ENCODE measurements at regions not wholly inside any gene's neighbourhood (a gene's known extent, or its start where the extent isn't known, plus 50 kb on each side); places are given as distances from the start of the nearest gene placed in this dataset.

DNA sequence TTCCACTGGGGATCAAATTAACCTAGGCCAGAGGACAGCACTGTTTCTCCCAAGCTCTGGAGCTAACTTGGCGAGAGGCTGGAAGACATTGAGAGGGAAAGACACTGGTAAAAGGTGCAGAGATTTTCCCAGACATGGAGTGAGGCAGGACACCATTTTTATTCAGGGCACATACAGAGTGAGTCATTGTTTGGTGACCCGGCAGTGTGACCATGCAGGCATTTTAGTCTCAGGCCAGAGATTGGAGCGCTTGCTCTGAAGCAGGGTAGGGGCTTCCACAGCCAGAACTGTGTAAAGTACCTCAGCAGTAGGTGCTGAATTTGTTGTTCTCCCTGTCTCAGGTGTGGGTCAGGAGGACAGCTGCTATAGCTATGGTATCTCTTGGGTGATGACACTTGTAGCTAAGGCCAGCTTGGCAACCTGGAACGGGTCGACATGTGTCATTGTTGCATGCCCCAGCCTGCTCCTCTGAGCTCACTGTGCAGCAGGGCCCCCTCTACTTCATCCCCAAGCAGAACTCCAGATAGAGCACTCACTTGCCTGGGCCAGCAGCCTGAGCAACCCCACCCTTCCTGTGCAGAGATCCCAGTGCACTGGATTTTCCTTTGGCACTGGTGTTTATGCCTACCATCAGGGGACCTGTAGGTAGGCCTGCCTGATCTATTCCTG, 79.8 kb upstream of the ATP8A1 start:
- DNase-seq, result no peak

DNA sequence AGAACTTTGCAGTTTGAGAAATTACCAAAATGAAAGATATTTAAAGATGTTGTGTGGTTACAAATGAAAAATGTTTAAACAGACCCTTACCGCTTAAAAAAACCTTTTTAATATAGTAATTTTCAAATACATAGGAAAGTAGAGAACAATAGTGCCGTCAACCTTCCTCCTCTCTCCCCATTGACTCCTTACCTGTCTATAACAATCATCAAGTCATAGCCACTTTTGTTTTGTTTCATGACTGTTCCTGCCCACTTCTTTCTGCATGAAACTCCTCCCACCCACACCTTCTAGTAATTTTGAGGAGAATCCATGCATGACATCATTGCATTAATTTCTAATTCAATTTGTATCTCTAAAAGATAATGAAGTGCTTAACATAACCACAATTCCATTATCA, 76.5 kb upstream of the ATP8A1 start:
- DNase-seq, result no peak

DNA sequence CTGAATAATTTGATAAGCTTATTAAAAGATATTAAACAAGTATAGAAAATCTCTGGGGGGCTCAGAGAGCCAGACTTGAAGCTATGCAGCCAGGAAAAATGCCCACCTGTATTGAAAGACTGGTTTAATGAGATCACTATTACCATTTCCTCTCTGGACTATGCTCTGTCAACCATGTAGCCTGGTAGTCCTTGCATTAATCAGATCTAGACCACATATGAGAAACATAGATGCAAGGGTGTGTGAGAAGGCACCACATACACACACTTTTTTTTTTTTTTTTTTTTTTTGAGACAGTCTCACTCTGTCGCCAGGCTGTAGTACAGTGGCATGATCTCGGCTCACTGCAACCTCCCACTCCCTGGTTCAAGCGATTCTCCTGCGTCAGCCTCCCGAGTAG, 75.9 kb upstream of the ATP8A1 start:
- no peak for DNase-seq

DNA sequence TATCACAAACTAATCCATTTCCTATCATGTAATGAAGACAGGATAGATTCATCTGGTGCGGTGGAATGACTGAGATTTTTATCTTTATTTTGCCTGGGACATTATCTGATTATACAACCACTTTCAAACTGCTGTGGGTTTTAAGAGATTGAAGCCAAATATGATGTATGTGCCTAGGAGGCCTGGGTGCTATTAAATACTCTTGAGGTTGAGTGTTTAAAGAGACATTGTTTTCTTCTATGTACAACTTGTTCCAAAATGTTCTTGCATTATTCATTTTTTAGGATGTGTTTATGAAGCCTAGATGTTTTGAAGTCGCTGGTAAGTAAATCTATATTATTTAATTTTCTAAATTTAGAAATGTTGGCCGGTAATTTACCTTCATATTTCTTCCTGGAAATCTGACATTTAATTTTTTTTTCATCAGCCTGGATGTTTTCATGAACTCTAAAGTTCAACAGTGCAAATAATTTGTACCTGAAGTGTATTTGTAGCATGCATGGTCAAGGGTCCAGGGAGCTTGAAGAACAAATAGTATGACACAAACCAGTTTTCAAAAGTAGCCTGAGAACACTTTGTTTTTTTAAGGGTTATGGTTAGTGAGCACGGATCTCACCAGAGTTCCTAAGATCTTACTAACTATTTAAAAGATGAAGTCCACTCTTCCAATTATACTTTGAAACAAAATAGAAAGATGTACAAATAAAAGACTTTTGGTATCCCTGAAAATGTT, 72.8 kb upstream of the ATP8A1 start:
- no peak for DNase-seq

DNA sequence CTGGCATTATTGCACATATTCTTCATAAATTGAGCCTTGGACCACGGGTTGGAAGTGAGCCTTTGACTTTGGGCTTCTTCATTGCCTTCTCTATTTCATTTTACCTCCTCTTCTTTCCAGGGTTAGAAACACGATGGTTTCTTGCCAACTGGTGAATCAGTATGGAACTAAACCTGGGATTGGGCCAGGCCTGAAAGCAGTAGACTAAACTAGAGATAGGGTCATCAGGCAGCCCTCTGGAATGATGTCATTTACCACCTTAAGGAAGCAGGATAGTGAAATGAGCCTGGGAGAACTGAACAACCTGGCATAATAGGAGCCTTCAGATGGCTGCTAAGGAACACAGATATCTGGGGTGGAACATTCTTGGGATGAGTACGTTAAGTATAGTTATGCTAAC, 67.5 kb upstream of the ATP8A1 start:
- no peak for DNase-seq

DNA sequence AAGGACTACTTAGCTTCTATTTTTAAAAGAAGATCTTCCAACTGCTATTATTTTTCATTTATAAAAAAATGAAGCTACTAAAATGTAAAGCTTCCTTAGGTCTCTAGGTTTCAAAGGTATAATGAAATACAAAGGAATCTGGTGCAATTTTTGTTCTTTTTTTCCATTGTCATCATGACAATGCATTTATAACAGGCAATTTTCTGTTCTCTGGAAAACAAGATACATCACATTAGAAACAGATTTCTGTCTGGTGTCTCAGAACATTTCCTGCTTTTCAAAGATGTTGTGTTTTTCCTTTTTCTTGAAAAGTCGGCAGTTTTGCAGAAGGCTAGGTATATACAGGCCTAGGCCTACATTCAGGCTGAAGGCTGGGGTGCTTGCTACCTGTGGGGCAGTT, 63.6 kb upstream of the ATP8A1 start:
- DNase-seq, result no peak

DNA sequence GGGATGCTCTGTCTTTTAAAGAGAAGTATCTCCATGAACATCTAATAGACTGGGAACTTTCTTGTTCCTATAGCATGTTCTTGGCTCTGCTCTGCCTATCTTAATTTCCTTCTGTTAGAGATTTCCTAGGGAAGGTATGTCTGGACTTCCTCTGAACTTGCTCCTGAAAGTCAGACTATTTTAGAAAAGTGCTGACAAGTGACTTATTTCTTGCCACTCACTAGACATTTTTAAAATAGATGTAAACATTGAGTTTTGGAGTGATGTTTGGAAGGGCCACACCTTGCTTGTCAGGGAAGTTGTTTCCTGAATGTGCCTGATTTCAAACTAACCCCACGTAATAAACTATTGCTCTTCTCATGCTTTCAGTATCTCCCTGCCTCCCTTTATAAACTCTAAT, 62.4 kb upstream of the ATP8A1 start:
- no peak for DNase-seq

DNA sequence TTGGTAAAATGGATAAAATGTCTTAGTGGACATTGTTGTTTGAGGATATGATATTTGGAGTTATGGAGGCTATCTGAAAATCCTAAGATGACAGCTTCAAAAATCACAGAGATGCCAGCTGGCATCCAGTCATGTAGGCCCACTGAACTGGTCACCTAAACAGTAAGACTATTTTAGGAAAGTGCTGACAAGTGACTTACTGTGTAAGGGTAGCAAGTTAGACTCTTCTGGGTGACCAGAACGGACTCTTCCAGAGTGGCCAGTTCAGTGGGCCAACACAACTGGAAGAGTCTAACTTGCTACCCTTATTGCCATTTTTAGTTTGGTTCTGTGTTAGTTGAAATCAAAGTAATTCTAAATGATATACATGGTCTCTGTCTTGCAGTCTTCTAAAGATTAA, 61.4 kb upstream of the ATP8A1 start:
- no peak for DNase-seq

DNA sequence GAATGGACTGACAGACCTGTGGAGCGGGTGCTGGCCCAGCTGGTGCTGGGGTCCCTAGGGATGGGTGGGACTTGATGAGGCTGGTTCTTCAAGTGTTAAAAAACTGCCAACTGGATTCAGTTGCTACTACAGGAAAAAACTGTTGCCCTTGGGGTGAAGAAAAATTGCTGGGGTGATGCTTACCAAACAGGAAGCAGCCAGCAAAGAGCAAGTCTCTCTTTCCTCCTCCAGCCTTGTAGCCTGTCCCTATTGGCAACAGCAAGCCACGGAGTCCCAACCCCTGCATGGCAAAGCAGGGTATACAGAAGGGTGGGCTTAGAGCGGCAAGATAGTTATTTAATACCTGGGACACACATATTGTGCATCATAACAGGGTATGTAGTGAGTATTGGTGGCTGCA, 60.1 kb upstream of the ATP8A1 start:
- DNase-seq, result no peak

DNA sequence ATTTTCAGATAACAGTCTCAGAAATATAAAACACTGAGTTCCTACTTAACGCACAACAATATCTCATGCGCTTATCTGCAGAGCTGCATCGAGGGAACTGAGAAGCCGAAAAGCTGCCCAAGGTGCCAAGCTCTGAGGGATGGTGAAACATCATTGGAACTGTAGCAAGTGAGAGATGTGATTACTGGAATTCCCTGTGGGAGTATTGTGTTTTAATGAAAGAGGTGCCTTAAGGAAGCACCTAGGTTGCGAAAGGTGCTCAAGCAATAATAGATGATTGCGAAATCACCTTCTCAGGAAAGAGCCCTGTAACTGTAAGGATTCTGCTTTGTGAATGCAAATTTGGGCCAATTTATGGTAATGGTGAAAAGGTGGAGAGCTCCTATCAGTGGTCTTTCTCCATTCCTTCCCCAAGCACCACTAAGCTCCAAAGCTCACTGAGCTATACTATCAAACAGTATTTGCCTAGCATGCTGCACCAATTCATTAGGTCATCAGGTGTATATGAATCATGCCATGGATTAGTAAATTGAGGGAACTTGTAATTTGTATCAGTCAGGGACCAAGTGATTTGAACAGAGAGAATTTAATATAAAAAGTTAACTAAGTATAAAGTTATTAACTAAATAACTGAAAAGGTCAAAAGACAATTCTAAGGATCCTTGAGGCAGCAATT, 59.0 kb upstream of the ATP8A1 start:
- no peak for DNase-seq

DNA sequence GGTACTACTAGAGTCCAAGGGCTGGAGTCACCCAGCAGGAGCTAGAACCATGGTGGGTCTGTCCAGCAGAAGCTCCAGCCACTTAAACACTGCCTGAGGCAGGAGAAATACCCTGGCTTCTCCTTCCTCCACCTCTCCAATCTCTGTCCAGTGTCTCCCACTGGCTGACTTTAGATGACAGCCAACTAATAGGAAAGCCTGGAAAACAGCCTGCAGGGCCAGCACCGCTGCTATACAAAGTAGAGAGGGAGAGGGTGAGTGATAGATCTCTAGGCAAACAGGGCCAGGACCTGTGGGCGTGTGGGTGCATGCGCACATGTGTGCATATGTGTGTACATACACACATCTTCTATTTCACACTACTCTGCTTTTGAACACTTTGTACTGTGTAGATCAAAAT, 56.5 kb upstream of the ATP8A1 start:
- no peak for DNase-seq

DNA sequence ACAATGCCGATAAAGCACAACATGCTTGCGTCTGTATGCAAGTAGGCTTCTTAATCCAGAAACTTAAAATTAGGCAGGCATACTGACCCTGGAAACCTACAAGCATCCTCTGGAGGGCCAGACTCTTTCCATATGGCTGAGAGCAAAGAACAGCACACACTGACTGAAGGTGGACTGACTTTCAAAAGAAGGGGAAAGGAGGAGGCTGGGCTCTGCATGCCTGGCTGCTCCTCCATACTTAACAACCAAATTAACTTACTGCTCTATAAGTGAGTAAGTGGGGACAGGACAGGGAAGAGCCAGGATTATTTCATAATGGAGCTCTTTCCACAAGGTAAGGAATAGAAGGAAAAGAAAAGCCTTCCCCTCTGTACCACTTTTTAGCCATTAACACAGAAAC, 55.9 kb upstream of the ATP8A1 start:
- no peak for DNase-seq

DNA sequence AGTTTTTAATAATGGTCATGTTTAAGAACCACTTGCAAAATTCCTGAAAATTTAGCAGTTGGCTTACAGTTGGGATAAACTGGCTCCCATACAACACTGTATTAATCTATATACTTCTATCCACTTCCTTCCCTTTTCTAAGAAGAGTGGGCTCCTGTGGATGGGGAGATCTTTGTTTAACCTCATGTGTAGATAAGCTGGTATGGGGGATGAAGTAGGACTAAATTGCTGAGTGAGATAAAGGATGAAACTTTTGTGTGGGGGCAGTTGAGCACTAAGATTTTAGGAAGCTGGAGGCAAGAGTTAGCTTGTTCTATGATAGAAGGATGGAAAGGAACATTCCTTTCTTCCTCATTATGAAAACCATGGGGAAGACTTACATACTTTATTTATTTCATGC, 54.6 kb upstream of the ATP8A1 start:
- DNase-seq, result no peak

DNA sequence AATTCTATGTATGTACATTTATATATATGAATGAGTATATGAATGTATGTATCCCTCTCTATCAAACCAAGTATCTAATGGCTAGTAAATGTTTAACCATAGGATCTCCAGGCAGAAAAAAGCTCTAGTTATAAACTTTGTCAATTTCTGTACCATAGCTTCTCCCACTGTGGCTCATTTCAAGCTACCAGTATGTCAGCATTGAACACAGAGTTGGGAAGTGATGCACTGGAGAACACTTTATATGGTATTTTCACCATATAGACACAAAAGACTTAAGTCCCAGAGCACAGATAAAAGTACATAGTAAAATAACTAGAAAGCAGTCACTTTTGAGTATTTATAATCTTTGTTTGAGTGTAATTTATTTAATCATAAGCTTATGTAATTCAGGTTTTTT, 53.9 kb upstream of the ATP8A1 start:
- no peak for DNase-seq

DNA sequence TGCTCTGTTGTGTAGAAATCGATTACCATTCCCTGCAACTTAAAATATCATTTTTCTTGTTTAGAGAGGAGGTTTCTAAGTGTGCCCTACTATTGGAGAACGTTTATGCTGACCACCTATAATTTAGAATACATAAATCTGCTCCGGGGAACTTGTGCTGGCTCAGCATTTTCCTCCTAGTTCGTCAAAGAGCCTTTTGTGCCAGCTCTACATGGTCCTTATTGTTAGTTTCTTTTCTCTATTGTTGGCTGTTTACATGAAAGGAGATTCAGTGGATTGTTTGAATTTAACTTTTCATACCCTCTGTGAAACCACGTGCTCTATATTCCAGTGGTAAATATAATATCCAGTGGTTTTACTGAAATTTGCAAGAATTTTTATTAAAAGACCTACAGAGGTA, 53.4 kb upstream of the ATP8A1 start:
- no peak for DNase-seq

DNA sequence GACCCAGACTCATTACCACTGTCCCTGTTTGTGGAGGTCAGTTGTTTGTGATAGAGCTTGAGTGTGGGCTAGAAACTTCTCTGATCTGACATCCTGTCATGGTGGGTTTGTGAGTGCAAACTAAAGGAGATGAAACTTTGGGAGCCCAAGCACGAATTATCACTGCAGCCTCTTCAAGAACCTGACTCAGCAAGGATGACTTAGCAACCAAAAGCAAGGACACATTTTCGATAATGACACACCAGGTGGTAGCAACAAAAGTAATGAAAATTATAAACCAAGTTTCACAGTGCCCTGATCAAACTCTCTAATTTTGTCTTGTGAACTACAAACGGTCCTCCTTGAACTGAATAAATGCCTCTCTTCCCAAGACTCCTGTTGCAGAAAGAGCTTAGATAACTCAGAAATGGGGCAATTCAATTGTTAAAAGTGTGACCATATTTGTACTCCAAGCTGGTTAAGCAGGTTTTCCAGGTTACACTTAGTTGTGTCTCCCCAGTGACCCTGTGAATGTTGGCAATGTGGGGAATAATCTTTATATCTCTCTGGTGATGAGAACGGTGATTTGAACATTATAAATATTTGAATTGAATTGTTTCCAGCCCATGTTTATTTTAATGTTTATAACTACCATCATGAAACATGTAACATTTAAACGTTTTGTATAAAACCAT, 52.6 kb upstream of the ATP8A1 start:
- no peak for DNase-seq

DNA sequence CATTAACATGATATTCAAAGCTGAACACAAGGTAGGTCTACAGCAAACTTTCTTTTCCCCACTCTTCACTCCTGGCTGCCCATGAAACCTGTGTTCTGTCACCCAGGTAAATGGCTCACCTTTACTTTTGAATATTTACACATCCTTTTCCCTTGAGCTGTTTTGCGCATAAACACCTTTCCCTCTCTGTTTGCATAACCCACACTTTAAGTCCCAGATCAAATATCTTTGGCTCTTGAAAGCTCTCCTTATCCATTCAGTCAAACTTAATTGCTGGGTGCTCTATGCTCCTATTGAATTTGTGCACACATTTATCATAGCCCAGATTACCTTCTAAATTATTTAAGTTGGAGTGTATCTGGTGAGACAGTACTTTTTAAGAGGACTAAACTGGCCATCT, 51.7 kb upstream of the ATP8A1 start:
- no peak for DNase-seq
